ENCODE measurements at regions not wholly inside any gene's neighbourhood (a gene's known extent, or its start where the extent isn't known, plus 50 kb on each side); places are given as distances from the start of the nearest gene placed in this dataset.

GRCh38 chr2:137826373-137827372 is 137.6 kb upstream of the HNMT start:
- H3K4me3 ChIP-seq, result no peak overlapping the region
- 78 to 89% methylated on average over 4 to 5 of the region's 5 CpGs for WGBS, 2 donors (ENCODE audit: low coverage in 1 of 2)
- no peak overlapping the region for H3K27ac ChIP-seq
- no peaks in the 10 kb centered on the region for H3K4me1 ChIP-seq
- no peak for DNase-seq
- H3K36me3 ChIP-seq, result no peaks in the 10 kb centered on the region
- in situ Hi-C loops (cut with MboI; ENCODE audit: low pct_ligation_motif_present in 1 of 4, low pct_unique_long_range_greater_than_20kb in 1 of 4, low sequenced_read_pairs in 3 of 4) (loop anchor here (25.0 kb wide), 3 partner anchors 364 to 1414 kb away; no protein-coding TSS in a partner anchor), intact Hi-C loops (cut with DNase I; ENCODE audit: low total_unique reads) (no loop called here)
- TF ChIP-seq CTCF (IDR thresholded peaks at IDR 0.05) (no peak), POLR2AphosphoS5 (IDR thresholded peaks at IDR 0.05) (no peak), POLR2A (IDR thresholded peaks at IDR 0.05) (no peak), EP300 (IDR thresholded peaks at IDR 0.05; ENCODE audit: low read depth) (no peak)
- no peaks in the 10 kb centered on the region for H3K27me3 ChIP-seq
- no peaks in the 10 kb centered on the region for H3K9me3 ChIP-seq

GRCh38 chr2:137828624-137829023 is 135.6 kb upstream of the HNMT start:
- in situ Hi-C loops (cut with MboI; ENCODE audit: low pct_ligation_motif_present in 1 of 4, low pct_unique_long_range_greater_than_20kb in 1 of 4, low sequenced_read_pairs in 3 of 4), result loop anchor here (25.0 kb wide), 3 partner anchors 366 to 1416 kb away; no protein-coding TSS in a partner anchor
- intact Hi-C loops (cut with DNase I; ENCODE audit: low total_unique reads), result no loop called here
- no peaks in the 10 kb centered on the region for H3K4me1 ChIP-seq
- no peaks in the 10 kb centered on the region for H3K27me3 ChIP-seq
- H3K4me3 ChIP-seq, result no peak overlapping the region
- H3K36me3 ChIP-seq, result no peaks in the 10 kb centered on the region
- TF ChIP-seq CTCF (IDR thresholded peaks at IDR 0.05) (no peak), EP300 (IDR thresholded peaks at IDR 0.05; ENCODE audit: low read depth) (no peak), POLR2AphosphoS5 (IDR thresholded peaks at IDR 0.05) (no peak), POLR2A (IDR thresholded peaks at IDR 0.05) (no peak)
- DNase-seq, result no peak
- no peak overlapping the region for H3K27ac ChIP-seq
- H3K9me3 ChIP-seq, result no peaks in the 10 kb centered on the region
- WGBS, 2 donors (ENCODE audit: low coverage in 1 of 2), result 50 to 71% methylated on average over 2 to 3 of the region's 3 CpGs

GRCh38 chr2:137829251-137829650 is 135.0 kb upstream of the HNMT start:
- Histone ChIP-seq H3K4me3 (no peak overlapping the region), H3K36me3 (no peaks in the 10 kb centered on the region), H3K27me3 (no peaks in the 10 kb centered on the region), H3K9me3 (no peaks in the 10 kb centered on the region), H3K4me1 (no peaks in the 10 kb centered on the region), H3K27ac (no peak overlapping the region)
- TF ChIP-seq POLR2AphosphoS5 (IDR thresholded peaks at IDR 0.05), result no peak
- TF ChIP-seq EP300 (IDR thresholded peaks at IDR 0.05; ENCODE audit: low read depth), result no peak
- TF ChIP-seq CTCF (IDR thresholded peaks at IDR 0.05), result no peak
- no peak for DNase-seq
- intact Hi-C loops (cut with DNase I; ENCODE audit: low total_unique reads), result no loop called here
- 57 to 70% methylated on average over 2 of the region's 2 CpGs for WGBS, 2 donors (ENCODE audit: low coverage in 1 of 2)
- in situ Hi-C loops (cut with MboI; ENCODE audit: low pct_ligation_motif_present in 1 of 4, low pct_unique_long_range_greater_than_20kb in 1 of 4, low sequenced_read_pairs in 3 of 4), result loop anchor here (25.0 kb wide), 3 partner anchors 367 to 1417 kb away; no protein-coding TSS in a partner anchor

- intact Hi-C loops (cut with DNase I; ENCODE audit: low total_unique reads), result loop anchor here (5.0 kb wide), 2 partner anchors 1413 to 1577 kb away; no protein-coding TSS in a partner anchor
- 74 to 79% methylated on average over 3 to 6 of the region's 6 CpGs for WGBS, 2 donors (ENCODE audit: low coverage in 1 of 2)
- H3K27ac ChIP-seq, result no peak overlapping the region
Measured at GRCh38 chr2:137834760-137835379, 129.4 kb upstream of the HNMT start.

More at GRCh38 chr2:137834760-137835379, 129.4 kb upstream of the HNMT start:
- Histone ChIP-seq H3K27me3 (no peaks in the 10 kb centered on the region), H3K4me3 (no peak overlapping the region), H3K36me3 (no peaks in the 10 kb centered on the region), H3K4me1 (peaks cover 0 to 4% (median 0%) of the 10 kb centered on the region in 4 donors), H3K9me3 (no peaks in the 10 kb centered on the region)
- TF ChIP-seq EP300 (IDR thresholded peaks at IDR 0.05; ENCODE audit: low read depth) (no peak), POLR2AphosphoS5 (IDR thresholded peaks at IDR 0.05) (no peak), CTCF (IDR thresholded peaks at IDR 0.05) (no peak), POLR2A (IDR thresholded peaks at IDR 0.05) (no peak)
- no peak for DNase-seq
- in situ Hi-C loops (cut with MboI; ENCODE audit: low pct_ligation_motif_present in 1 of 4, low pct_unique_long_range_greater_than_20kb in 1 of 4, low sequenced_read_pairs in 3 of 4), result loop anchor here (25.0 kb wide), 3 partner anchors 373 to 1423 kb away; no protein-coding TSS in a partner anchor
